Ramos (cell line): ENCODE measurements at regions not wholly inside any gene's neighbourhood (a gene's known extent, or its start where the extent isn't known, plus 50 kb on each side); places are given as distances from the start of the nearest gene placed in this dataset.
"Not testable (repeated sequence)": the region's sequence is repeated elsewhere in the genome, so short reads cannot be mapped to it uniquely, and the experiment has no call there.

Source experiments
- in situ Hi-C: fragments of 300-500 bp; cut with MboI; formaldehyde crosslinking; loops from one replicate; pipeline ENCODE4 v1.14.3; 2022; ENCODE audit warnings: low sequenced_read_pairs; ENCODE audit not compliant: unreplicated experiment

DNA sequence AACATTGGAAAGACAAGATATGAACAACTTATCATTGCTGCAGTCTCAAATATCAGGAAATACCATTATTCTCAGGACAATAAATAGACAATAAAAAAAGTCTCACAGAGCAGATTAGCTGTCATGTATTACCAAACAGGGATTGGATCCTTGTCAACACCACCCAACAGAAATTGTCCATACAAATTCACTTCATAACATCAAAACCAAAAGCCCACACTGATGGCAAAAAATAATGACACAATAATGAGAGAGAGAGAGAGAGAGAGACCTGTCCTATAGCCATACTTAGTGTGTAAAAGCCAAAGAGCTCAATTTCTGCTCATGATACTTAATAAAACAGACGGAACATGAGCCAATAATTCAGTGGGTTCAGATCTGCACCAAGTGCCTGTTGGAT is 96.5 kb downstream of the PPIAL4G start:
- in situ Hi-C loops: no loop called here

DNA sequence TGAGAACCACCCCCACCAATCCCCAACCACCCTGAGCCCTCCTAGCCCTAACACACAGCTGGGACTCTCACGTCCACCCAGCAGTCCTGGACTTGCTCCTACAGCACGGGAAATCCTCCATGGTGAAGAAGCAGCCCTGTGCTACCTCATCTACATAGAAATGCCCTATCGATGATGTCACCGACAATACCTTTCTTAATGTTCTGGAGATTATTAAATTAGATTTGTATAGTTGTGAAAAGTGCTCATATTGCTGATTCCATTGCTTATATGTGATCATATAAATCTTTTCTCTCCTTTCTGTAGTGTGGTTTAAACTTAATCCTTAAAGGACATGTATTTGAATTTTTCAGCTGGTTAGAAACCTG is 97.1 kb downstream of the PPIAL4G start:
- in situ Hi-C loops: not testable (repeated sequence)

DNA sequence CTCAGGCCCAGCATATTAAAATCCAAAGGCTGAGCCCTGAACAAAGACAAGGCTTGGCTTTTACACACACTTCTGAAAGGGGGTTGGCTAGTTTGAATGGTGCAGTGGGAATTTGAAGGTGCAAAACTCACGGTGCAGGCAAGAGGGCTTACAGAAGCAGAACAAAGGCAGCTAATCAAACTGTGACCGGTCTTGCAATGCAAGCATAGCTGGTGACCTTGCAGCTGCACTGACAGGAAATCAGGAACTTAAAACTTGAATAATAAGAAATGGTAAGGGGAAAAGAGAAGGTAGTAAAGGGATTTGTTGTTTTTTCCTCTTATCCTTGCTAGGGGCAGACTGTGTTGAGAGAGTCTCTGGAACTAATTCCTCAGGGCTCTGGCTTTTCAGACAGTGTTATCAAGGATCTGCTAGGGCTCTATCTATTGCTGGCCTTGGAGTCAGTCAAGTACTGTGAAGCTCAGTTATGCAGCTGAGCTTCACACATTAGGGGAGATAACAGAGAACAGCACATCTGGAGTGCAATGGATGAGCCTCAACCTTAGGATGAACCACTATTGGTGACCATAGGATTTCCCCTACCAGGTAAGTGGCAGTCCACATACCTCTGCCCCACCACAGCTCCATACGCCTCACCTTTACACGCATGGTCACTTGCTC is 97.6 kb downstream of the PPIAL4G start:
- in situ Hi-C loops: no loop called here

DNA sequence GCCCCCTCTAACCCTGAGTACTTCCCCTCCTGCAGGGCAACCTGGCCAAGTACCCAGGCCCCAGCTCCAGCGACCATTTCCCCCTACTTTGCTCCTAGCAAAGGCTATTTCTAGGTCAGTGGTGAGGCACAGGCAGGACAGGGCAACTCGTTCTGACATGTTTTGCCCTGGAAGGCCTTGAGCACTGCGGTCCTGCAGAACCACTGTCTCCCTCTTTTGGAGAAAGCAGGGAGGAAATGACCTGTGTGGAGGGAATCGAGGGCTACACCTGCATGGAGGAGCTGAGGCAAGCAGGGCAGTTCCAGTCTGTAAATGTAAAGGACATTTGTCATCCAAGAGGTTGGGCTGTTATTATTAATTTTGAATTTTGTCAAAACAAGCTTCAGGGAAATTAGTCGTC is 99.1 kb downstream of the PPIAL4G start:
- in situ Hi-C loops: no loop called here

DNA sequence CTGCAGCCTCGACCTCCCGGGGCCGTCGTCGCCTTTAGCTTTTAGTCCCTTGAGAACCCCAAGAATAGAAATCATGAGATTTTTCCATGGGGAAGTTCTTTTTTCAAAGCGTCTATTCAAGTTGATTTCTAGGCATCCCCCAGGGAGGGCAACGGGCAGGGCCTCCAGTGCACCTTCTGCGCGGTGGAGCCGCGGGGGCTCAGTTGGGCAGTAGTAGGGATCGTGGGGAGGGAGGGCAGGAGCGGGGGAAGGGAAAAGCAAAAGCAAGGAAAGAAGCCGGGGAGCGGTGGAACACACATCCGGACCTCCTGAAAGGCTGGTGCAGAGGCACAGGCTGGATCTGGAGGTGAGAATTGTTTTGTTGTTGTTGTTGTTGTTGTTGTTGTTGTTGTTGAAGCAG is 103.4 kb downstream of the PPIAL4G start:
- in situ Hi-C loops: loop anchor here (10.0 kb wide), 1 partner anchor 55 kb away; no protein-coding TSS in a partner anchor

DNA sequence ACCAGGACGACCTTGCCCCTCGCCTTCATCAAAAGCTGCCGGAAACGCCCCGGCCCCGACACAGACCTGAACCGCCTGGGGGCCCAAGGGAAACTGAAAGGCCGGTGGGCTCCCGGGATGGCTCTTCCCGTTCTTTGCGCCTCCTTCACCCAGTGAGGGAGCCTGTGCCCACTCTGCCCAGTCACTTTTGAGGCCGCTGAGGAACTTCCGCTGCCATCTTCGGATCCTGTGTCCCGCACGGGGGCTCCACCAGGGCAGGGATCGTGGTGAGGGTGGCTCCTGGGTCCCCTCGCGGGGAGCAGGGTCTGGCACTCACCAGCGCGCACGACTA is 104.0 kb downstream of the PPIAL4G start:
- in situ Hi-C loops: loop anchor here (10.0 kb wide), 1 partner anchor 56 kb away; no protein-coding TSS in a partner anchor

DNA sequence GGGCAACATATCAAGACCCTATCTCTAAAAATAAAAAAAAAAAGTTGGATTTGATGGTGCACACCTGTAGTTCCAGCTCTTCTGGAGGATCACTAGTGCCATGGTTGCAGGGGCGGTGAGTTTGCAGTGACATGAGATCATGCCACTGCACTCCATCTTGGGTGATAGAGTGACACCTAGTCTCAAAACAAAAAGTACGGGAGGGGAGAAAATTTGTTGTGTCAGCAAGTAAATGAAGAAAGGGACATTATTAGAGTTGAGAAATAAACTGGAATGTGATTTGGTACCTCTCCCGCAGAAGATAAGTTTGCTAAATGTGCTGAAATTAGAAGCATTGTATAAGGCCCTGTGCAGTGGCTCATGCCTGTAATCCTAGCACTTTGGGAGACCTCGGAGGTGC is 105.1 kb downstream of the PPIAL4G start:
- in situ Hi-C loops: loop anchor here (10.0 kb wide), 1 partner anchor 57 kb away; no protein-coding TSS in a partner anchor

DNA sequence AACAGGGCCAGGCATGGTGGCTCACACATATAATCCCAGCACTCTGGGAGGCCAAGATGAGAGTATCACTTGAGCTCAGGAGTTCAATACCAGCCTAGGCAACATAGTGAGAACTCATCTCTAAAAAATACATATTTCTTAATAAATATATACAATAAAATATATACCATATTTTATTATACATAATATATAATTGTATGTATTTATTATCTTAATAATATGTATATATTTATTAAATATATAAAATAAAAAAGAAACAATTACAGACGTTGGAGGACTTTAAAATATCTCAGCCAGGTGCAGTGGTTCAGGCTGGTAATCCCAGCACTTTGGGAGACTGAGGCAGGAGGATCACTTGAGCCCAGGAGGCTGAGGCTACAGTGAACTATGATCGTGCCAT is 106.1 kb downstream of the PPIAL4G start:
- in situ Hi-C loops: loop anchor here (10.0 kb wide), 1 partner anchor 58 kb away; no protein-coding TSS in a partner anchor

DNA sequence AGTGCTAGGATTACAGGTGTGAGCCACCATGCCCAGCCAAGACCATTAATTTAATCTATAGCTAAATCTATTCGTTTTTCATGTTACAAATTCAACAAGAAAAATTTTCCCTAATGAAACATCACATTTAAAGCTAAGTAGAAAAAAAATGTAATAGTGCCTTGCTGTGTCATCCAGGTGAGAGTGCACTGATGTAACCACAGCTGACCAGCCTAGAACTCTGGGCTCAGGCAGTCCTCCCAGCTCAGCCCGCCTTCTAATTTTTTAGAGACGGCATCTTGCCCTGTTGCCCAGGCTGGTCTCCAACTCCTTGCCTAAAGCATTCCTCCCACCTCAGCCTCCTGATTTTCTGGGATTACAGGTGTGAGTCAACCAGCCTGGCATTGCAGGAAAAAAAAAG is 109.0 kb downstream of the PPIAL4G start:
- in situ Hi-C loops: loop anchor here (10.0 kb wide), 1 partner anchor 61 kb away; no protein-coding TSS in a partner anchor

DNA sequence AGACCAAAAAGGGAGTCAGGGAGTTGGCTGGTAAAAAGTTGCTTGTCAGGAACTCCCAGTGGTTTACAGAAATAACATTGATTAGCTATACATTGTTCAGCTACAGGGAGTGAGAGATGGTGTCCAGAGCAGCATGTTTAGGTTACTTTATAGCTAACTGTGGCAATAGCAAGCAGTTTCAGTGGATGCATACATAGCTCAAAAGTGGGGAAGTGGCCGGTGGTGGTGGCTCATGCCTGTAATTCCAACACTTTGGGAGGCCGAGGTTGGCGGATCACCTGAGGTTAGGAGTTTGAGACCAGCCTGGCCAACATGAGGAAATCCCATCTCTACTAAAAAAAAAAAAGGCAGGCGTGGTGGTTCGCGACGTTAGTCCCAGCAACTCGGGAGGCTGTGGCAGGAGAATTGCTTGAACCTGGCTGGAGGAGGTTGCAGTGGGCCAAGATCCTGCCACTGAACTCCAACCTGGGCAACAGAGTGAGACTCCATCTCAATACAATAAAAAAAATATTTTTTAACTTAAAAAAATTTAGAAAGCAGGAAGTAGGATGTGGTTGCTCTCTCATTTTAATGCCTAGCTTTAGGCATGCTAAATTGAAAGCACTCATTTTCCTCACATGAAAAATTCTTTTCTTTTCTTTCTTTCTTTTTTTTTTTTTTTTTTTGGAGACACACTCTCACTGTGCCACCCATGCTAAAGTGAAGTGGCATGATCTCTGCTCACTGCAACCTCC is 109.7 kb downstream of the PPIAL4G start:
- in situ Hi-C loops: loop anchor here (10.0 kb wide), 1 partner anchor 61 kb away; no protein-coding TSS in a partner anchor

DNA sequence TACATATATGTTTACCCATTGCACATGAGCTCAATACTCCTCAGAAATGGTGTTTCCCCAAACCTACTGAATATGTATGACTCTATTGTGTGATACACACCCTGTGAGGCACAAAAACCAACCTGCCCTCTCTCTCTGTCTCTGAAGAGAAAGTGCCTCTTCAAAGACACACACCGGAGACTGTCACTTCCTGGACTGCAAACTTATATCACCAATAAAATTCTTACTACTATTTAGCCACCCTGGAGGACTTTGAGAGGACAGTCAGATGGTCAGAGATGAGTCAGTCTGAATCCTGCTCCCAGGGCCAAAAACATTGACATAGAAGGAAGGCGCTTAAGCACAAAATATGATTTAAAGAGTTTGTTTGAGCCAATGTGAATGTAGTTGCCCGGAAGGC is 110.4 kb downstream of the PPIAL4G start:
- in situ Hi-C loops: loop anchor here (10.0 kb wide), 1 partner anchor 62 kb away; no protein-coding TSS in a partner anchor

DNA sequence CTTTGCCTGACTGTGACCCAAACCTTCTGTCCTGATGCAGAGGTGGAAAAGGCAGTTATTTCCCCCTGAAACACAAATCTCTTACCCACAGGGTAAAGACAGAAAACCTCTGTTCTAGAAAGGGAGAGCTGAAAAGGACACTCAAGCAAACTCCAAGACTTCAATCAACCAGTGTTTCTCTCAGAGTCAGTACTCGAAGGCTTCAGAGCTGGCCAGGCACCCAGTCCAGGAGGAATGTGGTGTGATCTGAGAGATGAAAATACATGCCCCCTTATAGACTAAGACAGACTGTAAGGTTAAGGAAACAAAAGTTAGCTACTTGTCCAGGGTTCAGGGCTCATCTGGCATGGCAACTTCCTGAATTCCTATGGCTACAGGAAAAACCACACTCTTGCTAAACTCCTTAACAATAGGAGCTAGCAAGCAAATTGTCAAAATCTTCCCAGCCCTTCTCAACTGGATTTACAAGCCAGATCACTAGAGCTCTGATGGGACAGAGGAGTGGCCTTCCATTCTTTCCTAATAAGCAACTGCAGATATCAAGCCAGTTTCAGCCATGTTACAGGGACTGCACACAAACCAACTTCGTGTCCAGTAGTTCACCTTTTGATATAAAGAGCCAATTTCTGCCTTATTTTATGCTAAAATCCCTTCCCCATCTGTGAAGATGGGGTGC is 110.9 kb downstream of the PPIAL4G start:
- in situ Hi-C loops: loop anchor here (10.0 kb wide), 1 partner anchor 63 kb away; no protein-coding TSS in a partner anchor

DNA sequence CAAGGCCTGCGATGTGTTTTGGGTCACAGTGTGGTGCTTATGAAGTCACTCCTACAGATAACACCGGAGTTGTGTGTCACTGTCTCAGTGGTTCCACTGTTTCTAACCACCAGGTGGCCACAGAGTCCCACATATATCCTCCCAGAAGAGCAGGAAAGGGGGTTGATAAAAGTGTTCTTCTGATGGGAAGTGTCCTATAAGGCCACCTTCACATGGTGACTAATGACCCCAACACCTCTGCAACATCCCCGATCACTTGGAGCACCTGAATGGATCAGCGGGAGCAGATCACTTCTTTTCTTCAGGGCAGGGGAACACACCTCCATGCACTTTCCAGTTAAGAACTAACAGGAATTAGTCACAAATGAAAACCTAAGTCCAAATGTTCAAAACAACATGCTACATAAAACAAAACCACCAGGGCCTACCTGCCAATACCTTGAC is 111.5 kb downstream of the PPIAL4G start:
- in situ Hi-C loops: loop anchor here (10.0 kb wide), 1 partner anchor 63 kb away; no protein-coding TSS in a partner anchor

DNA sequence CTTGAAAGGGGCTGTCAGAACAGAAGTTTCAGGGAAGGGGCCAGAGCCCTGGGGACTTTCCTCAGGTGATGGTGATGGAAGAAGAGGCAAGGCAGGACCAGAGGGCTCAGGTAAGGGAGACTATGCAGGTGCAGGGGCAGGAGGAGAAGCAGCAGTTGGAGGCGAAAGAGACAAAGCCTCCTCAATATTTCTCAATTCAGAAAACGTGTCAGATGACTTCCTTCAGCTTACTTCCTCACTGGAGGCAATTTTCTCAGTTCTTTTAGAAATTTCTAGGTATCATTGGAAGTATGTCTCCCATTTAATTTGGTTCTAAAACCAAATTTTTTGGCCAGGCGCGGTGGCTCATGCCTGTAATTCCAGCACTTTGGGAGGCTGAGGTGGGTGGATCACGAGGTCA is 112.4 kb downstream of the PPIAL4G start:
- in situ Hi-C loops: loop anchor here (10.0 kb wide), 1 partner anchor 64 kb away; no protein-coding TSS in a partner anchor

DNA sequence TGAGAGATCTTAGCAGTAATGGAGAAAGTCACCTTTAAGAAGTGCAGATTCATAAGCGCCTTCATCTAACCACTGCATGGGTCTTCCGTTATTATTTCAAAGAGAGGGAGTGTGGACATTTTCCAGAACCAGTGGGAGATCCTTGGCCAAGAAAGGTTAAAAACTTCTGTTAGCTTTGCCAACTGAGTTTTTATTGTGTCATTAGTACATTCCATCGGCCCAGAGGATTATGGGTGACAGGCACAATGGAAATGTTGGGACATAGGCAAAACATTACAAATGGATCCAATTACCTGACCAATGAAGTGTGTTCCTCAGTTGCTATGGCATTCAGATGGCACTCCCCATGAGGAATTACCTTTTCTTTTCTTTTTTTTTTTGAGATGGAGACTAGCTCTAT is 115.5 kb downstream of the PPIAL4G start:
- in situ Hi-C loops: no loop called here

DNA sequence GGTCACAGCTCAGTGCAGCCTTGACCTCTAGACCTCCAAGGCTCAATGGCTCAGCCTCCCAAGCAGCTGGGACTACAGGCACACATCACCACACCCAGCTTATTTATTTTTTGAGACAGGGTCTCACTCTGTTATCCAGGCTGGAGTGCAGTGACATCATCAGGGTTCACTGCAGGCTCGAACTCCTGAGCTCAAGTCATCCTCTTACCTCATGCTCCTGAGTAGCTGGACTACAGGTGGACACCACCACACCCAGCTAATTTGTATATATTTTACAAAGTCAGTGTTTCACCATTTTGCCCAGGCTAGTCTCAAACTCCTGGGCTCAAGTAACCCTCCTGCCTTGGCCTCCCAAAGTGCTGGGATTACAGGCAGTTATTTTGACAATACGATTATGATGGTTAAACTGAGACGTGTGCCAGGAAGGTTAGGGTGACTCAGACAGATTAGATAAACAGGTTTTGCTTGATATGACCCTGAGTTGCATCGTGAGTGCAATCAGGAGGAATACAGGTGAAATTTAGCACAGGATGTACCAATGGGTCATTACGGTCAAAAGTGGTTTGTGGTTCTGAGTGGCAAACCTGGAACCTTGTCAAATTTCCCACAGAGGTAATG is 116.9 kb downstream of the PPIAL4G start:
- in situ Hi-C loops: not testable (repeated sequence)

DNA sequence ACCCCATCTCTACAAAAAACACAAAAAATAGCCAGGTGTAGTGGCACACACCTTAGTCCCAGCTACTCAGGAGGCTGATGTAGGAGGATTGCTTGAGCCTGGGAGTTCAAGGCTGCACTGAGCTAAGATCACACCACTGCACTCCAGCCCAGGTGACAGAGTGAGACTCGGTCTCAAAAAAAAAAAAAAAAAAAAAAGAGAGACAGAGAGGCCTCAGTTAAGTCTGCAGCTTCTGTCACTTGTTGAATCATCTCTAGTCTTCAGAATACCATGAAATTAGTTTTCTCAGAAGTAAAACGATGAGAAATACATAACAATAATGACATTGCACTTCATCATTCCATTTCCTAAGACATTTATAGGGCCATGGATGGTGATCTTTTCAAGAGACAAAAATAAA is 118.0 kb downstream of the PPIAL4G start:
- in situ Hi-C loops: not testable (repeated sequence)

DNA sequence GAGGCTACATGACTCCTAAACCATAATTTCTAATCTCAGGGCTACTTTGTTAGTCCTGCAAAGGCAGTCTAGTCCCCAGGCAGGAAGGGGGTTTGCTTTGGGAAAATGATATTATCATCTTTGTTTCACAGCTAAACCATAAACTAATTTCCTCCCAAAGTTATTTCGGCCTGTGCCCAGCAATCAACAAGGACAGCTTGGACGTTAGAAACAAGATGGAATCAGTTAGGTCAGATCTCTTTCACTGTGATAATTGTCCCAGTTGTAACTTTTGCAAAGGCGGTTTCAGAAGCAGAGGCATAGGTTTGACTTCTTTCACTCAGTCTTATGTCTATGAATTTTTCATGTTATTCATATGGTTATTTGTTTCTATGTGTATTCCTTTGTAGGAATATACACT is 119.1 kb downstream of the PPIAL4G start:
- in situ Hi-C loops: not testable (repeated sequence)

DNA sequence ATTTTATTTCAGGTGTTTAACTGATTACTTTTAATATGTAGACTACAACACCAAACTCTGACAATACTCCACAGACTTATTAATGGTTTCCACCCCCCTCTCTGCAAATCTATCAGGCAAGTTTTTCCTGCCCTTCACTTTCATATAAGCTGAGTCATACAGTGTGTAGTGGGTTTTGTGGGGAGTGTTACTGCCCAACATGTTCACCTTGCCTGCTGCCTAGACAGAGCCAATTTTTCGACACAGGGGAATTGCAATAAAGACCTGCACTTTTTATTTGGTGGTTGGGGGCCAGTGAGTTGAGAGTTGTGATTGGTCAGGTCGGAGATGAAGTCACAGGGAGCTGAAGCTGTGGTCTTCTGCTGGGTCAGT is 119.7 kb downstream of the PPIAL4G start:
- in situ Hi-C loops: no loop called here

DNA sequence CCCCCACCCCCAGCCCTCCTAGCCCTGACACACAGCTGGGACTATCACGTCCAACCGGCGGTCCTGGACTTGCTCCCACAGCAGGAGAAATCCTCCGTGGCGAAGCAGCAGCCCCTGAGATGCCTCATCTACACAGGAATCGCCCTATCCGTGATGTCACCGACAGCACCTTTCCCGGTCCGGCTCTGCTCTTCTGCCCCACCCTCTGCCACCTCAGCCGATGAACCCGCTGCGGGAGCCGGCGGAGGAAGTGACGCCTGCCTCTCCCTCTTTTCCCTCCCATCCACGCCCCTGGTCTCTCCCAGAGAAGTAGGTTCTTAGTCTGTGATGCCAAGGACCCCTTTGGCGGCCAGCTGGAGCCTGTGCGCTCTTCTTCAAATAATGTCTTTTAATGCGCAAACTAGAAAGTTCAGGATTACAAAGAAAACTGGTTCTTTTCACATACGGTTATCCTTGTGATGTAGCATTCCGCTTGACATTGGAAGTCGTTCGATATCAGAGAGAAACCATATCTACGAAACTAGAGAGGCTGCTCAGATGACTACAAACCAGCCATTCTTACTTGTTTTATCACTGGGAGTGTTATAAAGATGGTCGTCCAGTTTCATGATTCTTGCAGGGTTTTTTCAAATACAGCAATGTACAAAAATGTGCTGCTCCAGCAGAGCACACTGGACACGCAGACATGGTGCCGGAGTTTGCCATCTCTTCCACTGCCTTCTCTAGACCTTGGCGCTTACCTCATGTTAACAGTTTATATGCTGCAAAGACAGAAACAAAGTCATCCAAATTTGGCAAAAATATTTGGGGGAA is 120.3 kb downstream of the PPIAL4G start:
- in situ Hi-C loops: no loop called here
